Ectodermal cell (in vitro differentiated cells): ENCODE measurements at regions not wholly inside any gene's neighbourhood (a gene's known extent, or its start where the extent isn't known, plus 50 kb on each side); places are given as distances from the start of the nearest gene placed in this dataset.

Source experiments
- H3K27ac ChIP-seq: 2 replicates; pipeline ENCODE4 v1.7.0; 2013; ENCODE audit warnings: mild to moderate bottlenecking, low read depth, low read length; ENCODE audit not compliant: insufficient read depth, poor library complexity, severe bottlenecking
- H3K27me3 ChIP-seq: 2 replicates; pipeline ENCODE4 v1.7.0; 2013; ENCODE audit warnings: mild to moderate bottlenecking, low read length; ENCODE audit not compliant: insufficient read depth, control insufficient read depth, poor library complexity, severe bottlenecking
- H3K36me3 ChIP-seq: one replicate; pipeline ENCODE4 v1.7.0; 2013; ENCODE audit warnings: low read length; ENCODE audit not compliant: control insufficient read depth, insufficient read depth
- H3K4me1 ChIP-seq: one replicate; pipeline ENCODE4 v1.7.0; 2013; ENCODE audit warnings: low read length; ENCODE audit not compliant: control insufficient read depth, insufficient read depth
- H3K4me3 ChIP-seq: 2 replicates; pipeline ENCODE4 v1.7.0; 2013; ENCODE audit warnings: low read depth, low read length, control low read depth; ENCODE audit not compliant: insufficient read depth
- H3K9me3 ChIP-seq: 2 replicates; pipeline ENCODE4 v1.7.0; 2013; ENCODE audit warnings: mild to moderate bottlenecking, low read length, moderate library complexity; ENCODE audit not compliant: control insufficient read depth
- WGBS, 2 experiments: methylation state at CpG; one replicate each; pipeline ENCODE4 v1.1.7; 2013; ENCODE audit warnings: missing lambda C conversion rate in 2 of 2; 5-methylcytosine and 5-hydroxymethylcytosine counted together

DNA sequence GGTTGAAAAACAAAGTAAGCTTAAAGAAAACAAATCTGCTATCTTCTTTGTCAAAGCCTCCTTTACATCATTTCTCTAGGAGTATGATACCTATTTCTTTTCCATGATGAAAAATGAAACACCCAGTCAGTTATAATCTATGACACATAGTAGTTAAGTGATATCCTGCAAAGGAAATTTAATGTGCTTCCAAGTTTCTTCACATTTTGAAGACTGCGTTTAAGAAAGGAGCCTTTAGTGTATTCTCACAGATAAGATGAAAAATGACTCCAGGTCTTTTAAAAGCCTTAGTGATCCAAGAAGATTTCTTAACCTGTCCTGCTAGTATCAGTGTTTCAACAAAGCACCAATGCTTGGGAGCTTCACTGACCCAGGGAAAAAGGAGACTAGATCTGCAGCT is 356.7 kb downstream of the CCDC85A start:
- WGBS, 2 experiments: 33 to 52% methylated on average over 1 of the region's 1 CpG
- no peak overlapping the region for H3K27ac ChIP-seq
- H3K27me3 ChIP-seq: no peaks in the 10 kb centered on the region
- H3K4me1 ChIP-seq: no peaks in the 10 kb centered on the region
- no peaks in the 10 kb centered on the region for H3K36me3 ChIP-seq
- H3K9me3 ChIP-seq: no peaks in the 10 kb centered on the region
- no peak overlapping the region for H3K4me3 ChIP-seq

DNA sequence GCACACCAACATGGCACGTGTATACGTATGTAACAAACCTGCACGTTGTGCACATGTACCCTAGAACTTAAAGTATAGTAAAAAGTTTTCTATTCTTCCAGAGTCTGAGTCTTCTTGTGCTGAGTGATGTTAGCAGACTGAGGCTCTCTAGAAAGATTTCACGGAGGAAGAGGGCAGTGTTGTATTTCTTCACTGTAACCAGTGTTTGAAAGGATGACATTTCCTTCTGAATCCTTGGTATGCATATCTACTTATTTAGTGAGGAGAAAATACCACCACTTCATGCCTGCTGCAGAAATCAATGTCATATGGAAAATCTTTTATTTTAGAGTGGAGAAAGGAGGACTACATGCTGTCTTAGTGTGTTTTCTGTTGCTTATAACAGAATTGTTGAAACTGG is 357.1 kb downstream of the CCDC85A start:
- Histone ChIP-seq H3K4me3 (no peak overlapping the region), H3K9me3 (no peaks in the 10 kb centered on the region), H3K27me3 (no peaks in the 10 kb centered on the region), H3K27ac (no peak overlapping the region), H3K4me1 (no peaks in the 10 kb centered on the region), H3K36me3 (no peaks in the 10 kb centered on the region)
- WGBS, 2 experiments: 64 to 76% methylated on average over 4 of the region's 4 CpGs

DNA sequence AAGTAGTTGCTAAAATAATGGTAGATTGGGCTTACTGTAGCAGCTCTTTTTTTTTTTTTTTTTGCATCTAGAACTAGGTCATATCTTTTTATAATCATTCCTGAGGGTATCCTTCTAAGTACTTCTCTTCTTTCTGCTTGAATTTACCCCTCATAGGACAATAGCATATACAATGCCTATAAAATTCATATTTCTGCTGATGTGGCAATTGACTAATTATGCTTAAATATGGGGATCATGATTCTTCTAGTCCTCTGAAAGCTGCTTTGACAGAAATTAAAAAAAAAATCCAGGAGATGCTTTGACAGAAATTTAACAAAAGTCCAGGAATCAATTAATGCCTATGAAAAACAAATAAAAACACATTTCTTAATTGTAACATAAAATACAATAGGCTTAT is 358.4 kb downstream of the CCDC85A start:
- Histone ChIP-seq H3K4me1 (no peaks in the 10 kb centered on the region), H3K27ac (no peak overlapping the region), H3K4me3 (no peak overlapping the region), H3K9me3 (no peaks in the 10 kb centered on the region), H3K36me3 (no peaks in the 10 kb centered on the region), H3K27me3 (no peaks in the 10 kb centered on the region)

DNA sequence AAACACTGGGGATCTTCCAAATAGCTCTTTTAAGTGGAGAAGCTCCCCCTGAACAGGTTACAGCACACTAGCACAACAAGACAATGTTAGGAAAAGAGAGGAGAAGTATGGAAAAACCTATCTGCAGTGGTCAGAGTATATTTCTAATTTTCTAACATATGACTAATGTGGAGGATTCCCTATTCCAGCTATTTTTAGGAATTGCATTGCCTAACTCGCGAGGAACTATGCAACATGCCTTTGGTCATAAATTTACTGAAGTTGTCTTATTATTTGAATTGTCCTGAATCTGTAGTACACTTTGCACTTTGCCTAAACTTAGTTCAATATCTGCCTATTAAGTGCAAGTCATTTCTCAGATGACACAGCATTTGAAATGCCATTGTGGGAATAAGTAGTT is 381.4 kb downstream of the CCDC85A start:
- no peak overlapping the region for H3K27ac ChIP-seq
- H3K4me3 ChIP-seq: no peak overlapping the region
- no peaks in the 10 kb centered on the region for H3K36me3 ChIP-seq
- 98 to 100% methylated on average over 2 of the region's 2 CpGs for WGBS, 2 experiments
- H3K4me1 ChIP-seq: no peaks in the 10 kb centered on the region
- H3K27me3 ChIP-seq: no peaks in the 10 kb centered on the region
- no peaks in the 10 kb centered on the region for H3K9me3 ChIP-seq

DNA sequence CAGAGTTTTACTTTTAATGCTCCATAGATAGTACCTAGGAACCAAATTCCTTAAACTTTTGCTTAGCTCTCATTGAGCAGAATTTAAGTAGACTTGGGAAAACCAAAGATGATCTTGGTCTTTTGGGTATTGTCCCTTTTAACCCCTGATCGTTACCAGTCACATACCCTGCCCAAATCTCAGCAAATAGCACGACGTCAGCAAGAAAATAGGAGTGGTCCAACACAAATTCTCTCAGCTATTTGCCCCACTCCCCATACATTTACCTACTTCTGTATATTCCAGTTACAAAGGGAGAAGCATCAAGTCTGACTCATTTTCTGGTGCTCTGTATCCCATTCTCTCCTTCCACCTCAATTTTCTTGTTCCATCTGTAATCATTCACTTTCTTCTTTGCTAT is 387.3 kb downstream of the CCDC85A start:
- H3K27ac ChIP-seq: no peak overlapping the region
- 93 to 95% methylated on average over 3 of the region's 3 CpGs for WGBS, 2 experiments
- H3K9me3 ChIP-seq: no peaks in the 10 kb centered on the region
- no peaks in the 10 kb centered on the region for H3K4me1 ChIP-seq
- H3K36me3 ChIP-seq: no peaks in the 10 kb centered on the region
- no peak overlapping the region for H3K4me3 ChIP-seq
- no peaks in the 10 kb centered on the region for H3K27me3 ChIP-seq

DNA sequence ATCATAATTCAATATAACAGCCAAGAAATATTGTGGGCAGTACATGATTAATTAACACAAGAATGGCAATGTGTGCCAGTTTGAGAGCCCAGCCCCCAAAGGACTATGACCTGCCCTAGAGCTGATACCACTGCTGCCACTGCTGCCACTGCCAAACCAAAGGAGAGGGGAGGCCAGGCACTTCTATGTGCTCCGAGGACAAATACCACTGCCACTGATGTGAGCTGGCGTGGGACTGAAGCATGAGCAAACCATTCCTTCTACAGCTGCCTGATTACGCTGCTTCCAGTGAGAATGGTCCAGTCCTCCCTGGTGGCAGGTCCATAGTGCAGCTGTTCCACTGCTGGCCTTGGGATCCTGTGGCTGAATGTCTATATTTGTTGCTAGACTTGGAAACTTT is 392.2 kb downstream of the CCDC85A start:
- H3K4me1 ChIP-seq: no peaks in the 10 kb centered on the region
- 77 to 78% methylated on average over 3 of the region's 3 CpGs for WGBS, 2 experiments
- no peaks in the 10 kb centered on the region for H3K27me3 ChIP-seq
- H3K36me3 ChIP-seq: no peaks in the 10 kb centered on the region
- no peak overlapping the region for H3K27ac ChIP-seq
- H3K4me3 ChIP-seq: no peak overlapping the region
- no peaks in the 10 kb centered on the region for H3K9me3 ChIP-seq

DNA sequence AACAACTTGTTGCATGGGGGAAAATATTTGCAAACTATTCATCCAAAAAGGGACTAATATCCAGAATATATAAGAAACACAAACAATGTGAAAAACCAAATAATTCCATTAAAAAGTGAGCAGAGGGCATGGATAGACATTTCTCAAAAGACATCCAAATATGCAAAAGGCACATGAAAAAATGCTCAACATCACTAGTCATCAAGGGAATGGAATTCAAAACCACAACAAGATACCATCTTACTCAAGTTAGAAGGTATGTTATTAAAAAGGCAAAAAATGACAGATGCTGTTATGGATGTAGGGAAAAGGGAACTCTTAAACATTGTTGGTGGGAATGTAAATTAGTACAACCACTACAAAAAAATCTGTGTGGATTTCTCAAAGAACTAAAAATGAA is 396.5 kb downstream of the CCDC85A start:
- no peaks in the 10 kb centered on the region for H3K27me3 ChIP-seq
- H3K4me3 ChIP-seq: no peak overlapping the region
- no peaks in the 10 kb centered on the region for H3K36me3 ChIP-seq
- no peaks in the 10 kb centered on the region for H3K4me1 ChIP-seq
- no peak overlapping the region for H3K27ac ChIP-seq
- H3K9me3 ChIP-seq: no peaks in the 10 kb centered on the region

DNA sequence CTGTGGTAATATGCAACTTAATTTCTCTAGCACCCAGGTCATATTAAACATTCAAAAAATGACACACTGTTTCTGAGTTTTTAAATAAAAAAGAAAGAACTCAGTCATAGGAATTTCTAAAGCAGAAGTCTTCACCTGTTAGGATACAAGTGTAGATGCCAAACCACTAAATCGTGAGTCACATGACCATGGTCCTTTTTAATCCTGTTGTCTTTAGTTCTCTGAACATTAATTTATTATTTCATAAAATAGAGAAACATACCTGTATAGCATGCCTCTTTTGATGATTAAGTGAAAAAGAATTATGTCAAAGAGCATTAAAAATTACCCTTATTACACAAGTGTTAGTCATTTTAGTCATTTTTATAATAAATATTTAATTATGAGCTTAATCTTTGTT is 398.8 kb downstream of the CCDC85A start:
- 80% methylated on average over 1 of the region's 1 CpG; no CpG with 5 or more reads in 1 of the 2 experiments for WGBS, 2 experiments
- Histone ChIP-seq H3K27me3 (no peaks in the 10 kb centered on the region), H3K27ac (no peak overlapping the region), H3K4me3 (no peak overlapping the region), H3K36me3 (no peaks in the 10 kb centered on the region), H3K9me3 (no peaks in the 10 kb centered on the region), H3K4me1 (no peaks in the 10 kb centered on the region)

DNA sequence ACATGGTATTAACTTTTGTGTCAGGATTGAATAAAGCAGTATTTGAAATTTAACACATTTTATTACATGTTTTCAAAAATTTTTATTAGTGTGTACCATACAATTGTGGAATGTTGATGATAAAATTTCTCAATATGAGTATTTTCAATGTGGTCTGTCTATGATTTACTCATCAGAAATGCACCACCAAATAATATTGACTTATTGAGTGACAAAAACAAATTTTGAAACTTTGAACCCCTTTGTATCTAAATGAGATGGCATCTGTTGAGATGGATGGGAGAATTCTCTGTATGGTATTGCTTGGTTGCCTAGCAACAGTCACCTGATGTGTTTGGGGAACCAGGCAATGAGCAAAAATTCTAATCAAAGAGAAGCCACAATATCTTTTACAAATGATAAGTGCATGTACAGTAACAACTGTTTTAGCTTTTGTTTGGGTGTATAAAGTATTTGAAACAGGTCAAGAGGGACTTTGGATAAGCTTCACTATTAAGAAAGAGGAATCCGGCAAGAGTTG is 400.1 kb downstream of the CCDC85A start:
- no peak overlapping the region for H3K27ac ChIP-seq
- no peaks in the 10 kb centered on the region for H3K4me1 ChIP-seq
- no peak overlapping the region for H3K4me3 ChIP-seq
- H3K9me3 ChIP-seq: no peaks in the 10 kb centered on the region
- WGBS, 2 experiments: 99 to 100% methylated on average over 1 of the region's 1 CpG
- H3K36me3 ChIP-seq: no peaks in the 10 kb centered on the region
- H3K27me3 ChIP-seq: no peaks in the 10 kb centered on the region

DNA sequence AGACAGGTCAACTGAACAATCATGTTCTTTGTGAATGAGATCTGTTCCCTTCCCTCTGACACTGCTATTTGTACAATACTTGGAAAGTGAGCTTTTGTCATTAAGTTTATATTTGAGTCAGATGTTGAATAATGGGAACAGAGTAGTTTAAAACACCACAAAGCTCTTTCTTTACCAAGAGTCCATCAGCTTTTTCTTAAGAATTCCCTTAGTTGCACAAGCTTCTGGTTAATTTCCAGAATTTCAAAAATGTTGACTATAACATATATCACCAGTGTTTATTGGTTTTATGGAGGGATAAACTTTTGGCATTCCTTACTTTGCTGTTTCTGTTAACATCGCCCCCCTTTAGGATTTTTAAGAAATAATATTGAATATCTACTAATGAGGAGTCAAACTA is 403.7 kb downstream of the CCDC85A start:
- Histone ChIP-seq H3K4me1 (no peaks in the 10 kb centered on the region), H3K9me3 (no peaks in the 10 kb centered on the region), H3K27me3 (no peaks in the 10 kb centered on the region), H3K27ac (no peak overlapping the region), H3K36me3 (no peaks in the 10 kb centered on the region), H3K4me3 (no peak overlapping the region)
- WGBS, 2 experiments: 100% methylated on average over 1 of the region's 1 CpG; no CpG with 5 or more reads in 1 of the 2 experiments

DNA sequence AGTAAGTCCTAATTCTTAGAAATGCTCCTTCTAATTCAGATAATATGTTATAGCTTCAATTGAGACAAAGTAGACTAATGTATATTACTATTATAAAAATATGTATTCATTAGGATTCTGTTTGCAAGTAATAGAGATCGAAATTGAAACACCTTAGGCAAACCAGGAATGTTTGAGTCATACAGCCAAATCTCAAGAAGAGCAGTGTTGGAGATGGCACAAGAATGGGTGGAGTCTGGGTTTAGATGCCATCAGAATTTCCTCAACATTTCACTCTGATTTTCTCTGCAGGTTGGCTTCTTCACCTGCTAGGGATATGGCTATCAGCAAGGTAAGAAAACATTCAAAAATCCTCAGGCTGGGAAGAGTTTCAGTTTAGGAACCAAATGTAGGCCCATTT is 405.4 kb downstream of the CCDC85A start:
- no peaks in the 10 kb centered on the region for H3K36me3 ChIP-seq
- WGBS, 2 experiments: 100% methylated on average over 1 of the region's 1 CpG

More for the DNA sequence above, 405.4 kb downstream of the CCDC85A start:
- no peaks in the 10 kb centered on the region for H3K4me1 ChIP-seq
- no peak overlapping the region for H3K4me3 ChIP-seq
- H3K9me3 ChIP-seq: no peaks in the 10 kb centered on the region
- no peaks in the 10 kb centered on the region for H3K27me3 ChIP-seq
- no peak overlapping the region for H3K27ac ChIP-seq
